ENCODE measurements at regions not wholly inside any gene's neighbourhood (a gene's known extent, or its start where the extent isn't known, plus 50 kb on each side); places are given as distances from the start of the nearest gene placed in this dataset.

DNA sequence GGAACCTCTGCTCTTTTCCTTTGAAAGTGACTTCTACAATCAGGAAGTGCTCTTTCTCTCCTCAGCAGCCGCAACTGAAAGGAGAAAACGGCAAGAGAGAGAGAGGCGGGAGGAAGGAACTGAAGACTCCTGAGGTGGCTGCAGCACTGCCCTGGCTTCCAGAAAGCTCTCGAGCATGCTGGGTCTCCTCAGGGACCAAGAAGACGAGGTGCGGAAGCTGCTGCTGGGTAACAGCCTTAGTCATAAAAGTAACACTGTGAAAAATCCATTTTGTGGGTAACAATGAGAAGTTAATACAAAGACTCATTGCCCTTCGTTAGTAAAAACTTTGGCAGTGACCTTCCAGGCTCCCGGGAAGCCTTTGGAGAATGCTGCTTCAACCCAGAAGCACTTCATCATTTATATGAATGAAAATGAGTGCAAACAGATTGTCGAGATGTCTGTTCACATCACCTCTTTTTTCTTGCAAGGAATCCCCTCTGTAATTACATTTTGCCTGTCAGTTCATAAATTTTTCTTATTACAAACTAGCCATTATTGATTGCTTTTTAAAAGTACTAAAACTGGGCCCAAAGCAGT is 473.4 kb downstream of the SOX6 start:
- Histone ChIP-seq H3K36me3 (no peaks in the 10 kb centered on the region), H3K9me3 (no peaks in the 10 kb centered on the region), H3K27ac (no peak overlapping the region), H3K27me3 (replicated peaks in 1 of 7) (no peaks in the 10 kb centered on the region), H3K4me3 (no peak overlapping the region), H3K4me1 (no peaks in the 10 kb centered on the region)
- intact Hi-C loops (cut with DNase I; ENCODE audit: low total_unique reads): no loop called here
- TF ChIP-seq POLR2AphosphoS5 (IDR thresholded peaks at IDR 0.05) (no peak), POLR2A (IDR thresholded peaks at IDR 0.05) (no peak), CTCF (IDR thresholded peaks at IDR 0.05 in 8 of 11, conservative IDR thresholded peaks at IDR 0.05 in 3 of 11) (no peak)
- WGBS, 5 donors: 53 to 62% (median 56%) methylated on average over 9 of the region's 9 CpGs
- no peak for DNase-seq

- intact Hi-C loops (cut with DNase I; ENCODE audit: low total_unique reads): no loop called here
- TF ChIP-seq POLR2AphosphoS5 (IDR thresholded peaks at IDR 0.05): no peak
- TF ChIP-seq CTCF (IDR thresholded peaks at IDR 0.05 in 8 of 11, conservative IDR thresholded peaks at IDR 0.05 in 3 of 11): no peak
- TF ChIP-seq POLR2A (IDR thresholded peaks at IDR 0.05): no peak
- WGBS, 5 donors: 74 to 88% (median 84%) methylated on average over 7 of the region's 7 CpGs
- Histone ChIP-seq H3K27me3 (replicated peaks in 1 of 7) (no peaks in the 10 kb centered on the region), H3K36me3 (no peaks in the 10 kb centered on the region), H3K4me1 (no peaks in the 10 kb centered on the region), H3K27ac (no peak overlapping the region), H3K9me3 (no peaks in the 10 kb centered on the region), H3K4me3 (no peak overlapping the region)
- no peak for DNase-seq
Measured at GRCh38 chr11:15883455-15883920, 472.9 kb downstream of the SOX6 start.

GRCh38 chr11:15884141-15884540 is 472.2 kb downstream of the SOX6 start:
- Histone ChIP-seq H3K4me1 (no peaks in the 10 kb centered on the region), H3K9me3 (no peaks in the 10 kb centered on the region), H3K27ac (no peak overlapping the region), H3K27me3 (replicated peaks in 1 of 7) (no peaks in the 10 kb centered on the region), H3K4me3 (no peak overlapping the region), H3K36me3 (no peaks in the 10 kb centered on the region)
- no peak for DNase-seq
- TF ChIP-seq POLR2AphosphoS5 (IDR thresholded peaks at IDR 0.05): no peak
- TF ChIP-seq CTCF (IDR thresholded peaks at IDR 0.05 in 8 of 11, conservative IDR thresholded peaks at IDR 0.05 in 3 of 11): no peak
- TF ChIP-seq POLR2A (IDR thresholded peaks at IDR 0.05): no peak
- intact Hi-C loops (cut with DNase I; ENCODE audit: low total_unique reads): no loop called here
- 87 to 95% (median 94%) methylated on average over 13 of the region's 13 CpGs for WGBS, 5 donors

- no peak for DNase-seq
- 65 to 84% (median 67%) methylated on average over 4 to 6 of the region's 6 CpGs for WGBS, 5 donors
- Histone ChIP-seq H3K27ac (no peak overlapping the region), H3K36me3 (no peaks in the 10 kb centered on the region), H3K4me3 (no peak overlapping the region), H3K27me3 (replicated peaks in 1 of 7) (no peaks in the 10 kb centered on the region), H3K4me1 (no peaks in the 10 kb centered on the region), H3K9me3 (no peaks in the 10 kb centered on the region)
- TF ChIP-seq POLR2A (IDR thresholded peaks at IDR 0.05) (no peak), POLR2AphosphoS5 (IDR thresholded peaks at IDR 0.05) (no peak), CTCF (IDR thresholded peaks at IDR 0.05 in 8 of 11, conservative IDR thresholded peaks at IDR 0.05 in 3 of 11) (no peak)
- intact Hi-C loops (cut with DNase I; ENCODE audit: low total_unique reads): no loop called here
Measured at GRCh38 chr11:15884777-15885540, 471.4 kb downstream of the SOX6 start.
